B cell (primary cell): ENCODE measurements at regions not wholly inside any gene's neighbourhood (a gene's known extent, or its start where the extent isn't known, plus 50 kb on each side); places are given as distances from the start of the nearest gene placed in this dataset.

Source experiments
- ATAC-seq: fragments of 200-7000 bp; cut with Tn5 transposase; one replicate; pipeline ENCODE4 v1.10.0; 2021; ENCODE audit warnings: low read depth, mild to moderate bottlenecking, moderate number of reproducible peaks, moderate library complexity
- CTCF ChIA-PET: fragments of 350-600 bp; sonication (Branson Sonifier 250); formaldehyde crosslinking; loops from one replicate; lab custom pipeline; 2021; ENCODE audit warnings: antibody characterized with exemption, inconsistent platforms; lab: Charles Lee
- POLR2A ChIA-PET: fragments of 350-600 bp; sonication (Branson Sonifier 250); formaldehyde crosslinking; loops from one replicate; lab custom pipeline; 2021; ENCODE audit warnings: antibody characterized with exemption; lab: Charles Lee
- DNase-seq: peaks from one replicate; pipeline ENCODE4 v3.0.0; 2013
- H2AFZ ChIP-seq: 2 replicates; pipeline ENCODE4 v1.6.1; 2012; ENCODE audit warnings: mild to moderate bottlenecking, low read depth, low read length; ENCODE audit not compliant: insufficient read depth, poor library complexity, severe bottlenecking
- H3K27ac ChIP-seq, 2 donors: 1 replicate in 1 of 2; 2 replicates in 1 of 2; pipeline ENCODE4 v1.5.1; 2012 to 2013; ENCODE audit warnings: low read length in 2 of 2, mild to moderate bottlenecking in 2 of 2, moderate library complexity in 1 of 2
- H3K27me3 ChIP-seq, 4 experiments: fragments of 200-600 bp in 1 of 4; sonication (generic) in 1 of 4; replicated peaks in 1 of 4; 1 replicate in 2 of 4; 2 replicates in 2 of 4; pipeline versions ENCODE4 v1.6.1 to v1.7.0; 2013 to 2016; ENCODE audit warnings: low read length in 3 of 4, mild to moderate bottlenecking in 2 of 4, mixed read lengths in 1 of 4, moderate library complexity in 1 of 4; ENCODE audit not compliant: insufficient read depth in 4 of 4, control insufficient read depth in 3 of 4; ENCODE audit errors: control extremely low read depth in 1 of 4
- H3K36me3 ChIP-seq, 2 experiments: replicated peaks in 1 of 2; 1 replicate in 1 of 2; 2 replicates in 1 of 2; pipeline versions ENCODE4 v1.6.1 to v1.7.1; 2013; ENCODE audit warnings: low read length in 1 of 2; ENCODE audit not compliant: insufficient read depth in 2 of 2, control insufficient read depth in 1 of 2; ENCODE audit errors: control extremely low read depth in 1 of 2, extremely low read depth in 1 of 2
- H3K4me1 ChIP-seq, 2 donors: fragments of 200-600 bp in 1 of 2; sonication (generic) in 1 of 2; 1 replicate in 1 of 2; 2 replicates in 1 of 2; pipeline versions ENCODE4 v1.5.1 to v1.6.1; 2013 to 2017; ENCODE audit warnings: low read length in 2 of 2; ENCODE audit not compliant: control insufficient read depth in 2 of 2, insufficient read depth in 2 of 2
- H3K4me2 ChIP-seq: replicated peaks from 2 replicates; pipeline ENCODE3; 2012; ENCODE audit warnings: mild to moderate bottlenecking, low read depth, low read length; ENCODE audit not compliant: poor library complexity, severe bottlenecking
- H3K4me3 ChIP-seq, 5 experiments: fragments of 200-600 bp in 1 of 5; sonication (generic) in 1 of 5; 1 replicate in 3 of 5; 2 replicates in 2 of 5; pipeline versions ENCODE4 v1.5.1 to v1.7.0; 2011 to 2016; ENCODE audit warnings: low read length in 4 of 5, mild to moderate bottlenecking in 4 of 5, low read depth in 2 of 5, control low read depth in 1 of 5, moderate library complexity in 1 of 5; ENCODE audit not compliant: insufficient read depth in 1 of 5; ENCODE audit errors: control extremely low read depth in 1 of 5, extremely low read depth in 1 of 5
- H3K79me2 ChIP-seq: fragments of 200-600 bp; sonication (generic); one replicate; pipeline ENCODE4 v1.6.0; 2016; ENCODE audit warnings: low read length; ENCODE audit not compliant: control insufficient read depth, insufficient read depth
- H3K9ac ChIP-seq: fragments of 200-600 bp; sonication (generic); 2 replicates; pipeline ENCODE4 v1.6.1; 2017; ENCODE audit warnings: mild to moderate bottlenecking, low read length, moderate library complexity
- H3K9me3 ChIP-seq, 3 donors: one replicate each; pipeline versions ENCODE4 v1.6.1 to v1.7.1; 2013; ENCODE audit warnings: low read length in 2 of 3; ENCODE audit not compliant: control insufficient read depth in 2 of 3, insufficient read depth in 1 of 3; ENCODE audit errors: control extremely low read depth in 1 of 3
- H4K20me1 ChIP-seq: 2 replicates; pipeline ENCODE4 v1.6.0; 2012; ENCODE audit warnings: mild to moderate bottlenecking, low read length; ENCODE audit not compliant: insufficient read depth, control insufficient read depth, poor library complexity, severe bottlenecking
- H3K27ac Mint-ChIP-seq: one replicate; pipeline ENCODE4 v1.8.0; 2021; ENCODE audit warnings: mixed read lengths
- H3K27me3 Mint-ChIP-seq: one replicate; pipeline ENCODE4 v1.8.0; 2021; ENCODE audit warnings: mixed read lengths
- H3K4me1 Mint-ChIP-seq: one replicate; pipeline ENCODE4 v1.8.0; 2021; ENCODE audit warnings: mixed read lengths
- H3K4me3 Mint-ChIP-seq: one replicate; pipeline ENCODE4 v1.8.0; 2021; ENCODE audit warnings: mixed read lengths
- H3K9me3 Mint-ChIP-seq: one replicate; pipeline ENCODE4 v1.8.0; 2022; ENCODE audit warnings: mixed read lengths; ENCODE audit not compliant: insufficient read depth
- EZH2 ChIP-seq: IDR thresholded peaks from 2 replicates; pipeline ENCODE4 v1.6.1; 2012; ENCODE audit warnings: borderline replicate concordance, low read depth, mild to moderate bottlenecking, moderate library complexity, low read length; ENCODE audit not compliant: insufficient read depth, poor library complexity, severe bottlenecking
- WGBS: methylation state at CpG from one replicate; pipeline ENCODE4 v1.1.5; 2013; ENCODE audit warnings: missing lambda C conversion rate; ENCODE audit not compliant: insufficient coverage; 5-methylcytosine and 5-hydroxymethylcytosine counted together
- intact Hi-C: fragments of 100-400 bp; cut with micrococcal nuclease; formaldehyde crosslinking; loops from one replicate; pipeline ENCODE4 v1.10.0; 2022
- TF ChIP-seq, protein P1 (sequence below): fragments of 200-600 bp; IDR thresholded peaks from one replicate; pipeline ENCODE4 v1.8.0; 2022; ENCODE audit warnings: antibody characterized with exemption, mild to moderate bottlenecking

DNA sequence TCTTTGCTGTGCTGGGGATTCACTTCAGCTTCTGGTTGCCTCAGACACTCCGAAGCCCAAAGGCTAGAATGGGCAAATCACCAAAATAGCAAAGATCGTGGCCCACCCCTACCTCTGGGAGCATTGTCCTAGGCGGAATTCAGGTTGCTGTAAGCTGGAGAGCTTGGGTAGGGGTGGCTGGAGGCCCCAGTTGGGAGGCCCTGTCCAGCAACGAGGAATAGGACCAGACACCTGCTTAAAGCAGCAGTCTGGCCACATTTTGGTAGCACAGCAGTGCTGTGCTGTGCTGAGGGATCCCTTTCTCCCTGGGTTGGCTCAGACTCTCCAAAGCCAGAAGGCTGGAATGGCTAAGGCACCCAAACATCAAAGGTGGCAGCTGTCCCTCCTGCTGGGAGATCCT, 99.3 kb downstream of the CLDN1 start:
- Histone ChIP-seq H3K9me3 (no peaks in the 10 kb centered on the region), H3K4me1 (no peaks in the 10 kb centered on the region), H3K4me3 (no peak overlapping the region), H3K36me3 (no peaks in the 10 kb centered on the region), H3K27ac (no peak overlapping the region), H3K9ac (no peak overlapping the region), H3K4me2 (no peak overlapping the region), H4K20me1 (no peaks in the 10 kb centered on the region), H3K79me2 (no peaks in the 10 kb centered on the region), H3K27me3 (no peaks in the 10 kb centered on the region), H2AFZ (no peak overlapping the region)
- H3K4me1 Mint-ChIP-seq, result no peaks in the 10 kb centered on the region
- H3K27ac Mint-ChIP-seq, result no peak overlapping the region
- H3K4me3 Mint-ChIP-seq, result no peak overlapping the region
- POLR2A ChIA-PET, result no interaction called here
- ATAC-seq (no peak), DNase-seq (no peak)
- H3K27me3 Mint-ChIP-seq, result no peaks in the 10 kb centered on the region
- TF ChIP-seq EZH2, result no peak
- TF ChIP-seq, protein P1, sequence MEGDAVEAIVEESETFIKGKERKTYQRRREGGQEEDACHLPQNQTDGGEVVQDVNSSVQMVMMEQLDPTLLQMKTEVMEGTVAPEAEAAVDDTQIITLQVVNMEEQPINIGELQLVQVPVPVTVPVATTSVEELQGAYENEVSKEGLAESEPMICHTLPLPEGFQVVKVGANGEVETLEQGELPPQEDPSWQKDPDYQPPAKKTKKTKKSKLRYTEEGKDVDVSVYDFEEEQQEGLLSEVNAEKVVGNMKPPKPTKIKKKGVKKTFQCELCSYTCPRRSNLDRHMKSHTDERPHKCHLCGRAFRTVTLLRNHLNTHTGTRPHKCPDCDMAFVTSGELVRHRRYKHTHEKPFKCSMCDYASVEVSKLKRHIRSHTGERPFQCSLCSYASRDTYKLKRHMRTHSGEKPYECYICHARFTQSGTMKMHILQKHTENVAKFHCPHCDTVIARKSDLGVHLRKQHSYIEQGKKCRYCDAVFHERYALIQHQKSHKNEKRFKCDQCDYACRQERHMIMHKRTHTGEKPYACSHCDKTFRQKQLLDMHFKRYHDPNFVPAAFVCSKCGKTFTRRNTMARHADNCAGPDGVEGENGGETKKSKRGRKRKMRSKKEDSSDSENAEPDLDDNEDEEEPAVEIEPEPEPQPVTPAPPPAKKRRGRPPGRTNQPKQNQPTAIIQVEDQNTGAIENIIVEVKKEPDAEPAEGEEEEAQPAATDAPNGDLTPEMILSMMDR, result no peak
- H3K9me3 Mint-ChIP-seq, result peaks cover 2% of the 10 kb centered on the region
- 89% methylated on average over 4 of the region's 4 CpGs for WGBS
- CTCF ChIA-PET, result no interaction called here
- intact Hi-C loops, result no loop called here

DNA sequence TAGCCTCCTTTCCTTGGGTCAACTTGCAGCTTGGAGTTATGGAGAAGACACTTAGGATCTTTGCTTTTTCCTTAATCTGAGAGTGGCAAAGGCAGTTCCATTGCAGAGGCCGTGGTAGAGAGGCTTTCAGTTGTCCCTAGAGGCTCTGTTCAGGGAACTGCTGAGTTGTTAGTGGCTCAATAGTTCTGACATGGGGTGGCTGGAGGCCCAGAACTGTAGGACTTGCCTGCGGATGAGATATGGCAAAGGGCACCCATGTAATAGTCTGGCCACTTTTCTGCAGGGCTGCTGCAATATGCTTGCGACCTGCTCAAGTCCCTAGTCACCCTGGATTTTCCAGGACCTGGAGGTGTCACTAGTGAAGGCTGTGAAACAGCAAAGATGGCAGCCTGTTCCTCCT, 99.9 kb downstream of the CLDN1 start:
- Histone ChIP-seq H3K9ac (no peak overlapping the region), H3K4me2 (no peak overlapping the region), H3K79me2 (no peaks in the 10 kb centered on the region), H3K9me3 (no peaks in the 10 kb centered on the region), H3K27me3 (no peaks in the 10 kb centered on the region), H3K4me1 (no peaks in the 10 kb centered on the region), H3K4me3 (no peak overlapping the region), H4K20me1 (no peaks in the 10 kb centered on the region), H3K36me3 (no peaks in the 10 kb centered on the region), H3K27ac (no peak overlapping the region), H2AFZ (no peak overlapping the region)
- CTCF ChIA-PET, result no interaction called here
- intact Hi-C loops, result no loop called here
- no peak for ATAC-seq
- no peak overlapping the region for H3K27ac Mint-ChIP-seq
- no peak overlapping the region for H3K4me3 Mint-ChIP-seq
- no peaks in the 10 kb centered on the region for H3K27me3 Mint-ChIP-seq
- H3K9me3 Mint-ChIP-seq, result peaks cover 2% of the 10 kb centered on the region
- no peak for TF ChIP-seq EZH2
- TF ChIP-seq, protein P1, result no peak
- WGBS, result 88% methylated on average over 3 of the region's 3 CpGs
- POLR2A ChIA-PET, result no interaction called here
- no peak for DNase-seq
- no peaks in the 10 kb centered on the region for H3K4me1 Mint-ChIP-seq
